SH-SY5Y (cell line): ENCODE measurements at regions not wholly inside any gene's neighbourhood (a gene's known extent, or its start where the extent isn't known, plus 50 kb on each side); places are given as distances from the start of the nearest gene placed in this dataset.

Experiments
- GATA2 ChIP-seq: IDR thresholded peaks from 2 replicates; pipeline ENCODE4 v1.6.1; 2011; ENCODE audit warnings: mild to moderate bottlenecking, low read depth, low read length
- GATA3 ChIP-seq: IDR thresholded peaks from 2 replicates; pipeline ENCODE4 v1.6.1; 2011; ENCODE audit warnings: low read depth, mild to moderate bottlenecking, low read length, moderate library complexity

GRCh38 chr4:26029568-26030131, 115.6 kb downstream of the SMIM20 start:
- TF ChIP-seq GATA2: no peak
- no peak for TF ChIP-seq GATA3

DNA sequence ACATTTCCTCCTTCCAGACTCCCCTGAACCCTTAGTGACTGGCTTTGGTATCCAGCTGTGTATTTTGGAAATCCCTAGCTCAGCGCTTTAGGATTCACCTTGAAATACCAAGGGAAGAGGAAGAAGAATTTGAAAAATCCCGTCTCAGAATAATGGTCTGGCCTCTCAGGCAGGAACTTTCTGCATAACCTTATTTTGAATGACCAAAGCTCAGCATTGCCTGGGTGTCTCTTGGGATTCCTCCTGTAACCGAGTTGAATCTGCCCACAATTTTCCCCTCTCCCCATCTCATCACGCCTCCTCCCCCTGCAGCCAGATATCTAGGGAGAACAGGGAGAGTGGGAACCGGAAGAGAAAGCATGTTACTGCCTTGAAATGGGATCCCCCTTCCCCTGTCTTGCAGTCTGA, 116.2 kb downstream of the SMIM20 start:
- TF ChIP-seq GATA2: no peak
- TF ChIP-seq GATA3: no peak

- no peak for TF ChIP-seq GATA2
- no peak for TF ChIP-seq GATA3
Measured at GRCh38 chr4:26030780-26031179, 116.8 kb downstream of the SMIM20 start.

DNA sequence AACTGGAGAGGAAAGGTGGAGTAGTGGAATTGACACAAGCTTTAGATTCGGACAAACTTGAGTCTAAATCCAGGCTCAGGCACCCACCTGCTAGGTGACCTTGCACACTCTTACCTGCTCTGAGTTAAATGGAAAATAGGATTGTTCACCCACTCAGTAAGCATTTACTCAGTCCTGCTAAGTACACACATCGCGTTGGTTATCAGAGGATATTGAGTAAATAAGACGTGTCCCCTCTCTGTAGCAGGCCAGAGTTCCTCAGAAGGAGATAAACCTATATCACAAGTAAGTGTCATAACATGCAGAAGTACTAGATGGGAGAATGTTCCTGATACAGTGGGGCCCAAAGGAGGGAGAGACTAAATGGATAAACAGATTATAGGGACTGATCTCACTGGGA, 117.7 kb downstream of the SMIM20 start:
- TF ChIP-seq GATA2 (no peak), GATA3 (no peak)

DNA sequence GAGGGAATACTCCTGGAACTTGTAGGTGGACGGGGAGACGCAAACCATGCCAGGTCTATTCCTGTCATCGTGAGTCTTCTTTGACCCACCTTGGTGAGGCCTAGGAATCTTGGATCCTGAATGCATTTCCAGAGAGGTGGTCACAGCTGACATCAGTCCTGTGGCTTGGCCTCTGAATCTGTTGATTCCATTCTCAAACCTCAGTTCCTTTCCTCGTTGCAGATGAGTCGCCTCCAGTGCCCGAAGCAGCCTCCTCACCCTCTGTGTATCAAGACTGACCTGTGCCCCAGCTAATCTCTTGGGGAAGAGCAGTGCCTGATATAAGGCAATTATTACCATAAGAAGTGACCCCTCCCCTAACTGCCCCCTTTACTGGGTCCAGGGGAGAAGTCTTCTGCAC, 118.1 kb downstream of the SMIM20 start:
- TF ChIP-seq GATA3: no peak
- TF ChIP-seq GATA2: no peak

DNA sequence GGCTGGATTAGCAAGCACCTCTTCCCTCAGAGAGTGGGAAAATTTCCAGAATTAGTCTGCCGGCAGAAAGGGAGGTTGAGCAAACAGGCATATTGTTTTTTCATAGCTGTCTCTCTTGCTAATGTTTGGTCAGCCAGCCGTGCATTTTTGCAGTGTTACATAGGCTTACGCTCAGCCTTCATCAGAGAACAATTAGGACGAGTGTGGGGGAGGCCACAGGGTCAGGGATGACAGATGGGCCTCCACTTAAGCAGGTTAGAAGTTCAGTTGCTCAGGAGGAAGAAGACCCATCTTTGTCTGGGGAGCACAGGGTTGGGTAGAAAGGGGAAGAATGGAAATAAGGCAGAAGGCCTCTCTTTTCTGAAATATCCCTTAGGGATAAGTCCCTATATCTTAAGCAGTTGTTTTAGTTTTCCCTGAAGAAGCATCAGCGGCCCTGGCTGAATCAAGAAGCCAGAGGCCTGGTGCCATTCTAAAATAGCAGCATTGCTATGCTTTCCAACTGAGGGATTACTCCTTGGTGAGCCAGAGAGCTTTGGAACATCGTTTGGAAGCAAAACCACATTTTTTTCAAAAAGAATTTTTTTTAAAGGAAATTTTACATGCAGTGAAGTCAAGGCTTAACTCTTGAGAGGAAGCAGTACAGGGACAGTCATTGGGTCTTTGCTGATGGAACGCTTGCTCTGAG, 118.8 kb downstream of the SMIM20 start:
- TF ChIP-seq GATA2 (no peak), GATA3 (no peak)

GRCh38 chr4:26033389-26033788, 119.4 kb downstream of the SMIM20 start:
- no peak for TF ChIP-seq GATA2
- TF ChIP-seq GATA3: no peak

- TF ChIP-seq GATA3: no peak
- TF ChIP-seq GATA2: no peak
Measured at GRCh38 chr4:26034849-26035248, 120.8 kb downstream of the SMIM20 start.

- TF ChIP-seq GATA3 (no peak), GATA2 (no peak)
Measured at GRCh38 chr4:26035921-26036320, 121.9 kb downstream of the SMIM20 start.

DNA sequence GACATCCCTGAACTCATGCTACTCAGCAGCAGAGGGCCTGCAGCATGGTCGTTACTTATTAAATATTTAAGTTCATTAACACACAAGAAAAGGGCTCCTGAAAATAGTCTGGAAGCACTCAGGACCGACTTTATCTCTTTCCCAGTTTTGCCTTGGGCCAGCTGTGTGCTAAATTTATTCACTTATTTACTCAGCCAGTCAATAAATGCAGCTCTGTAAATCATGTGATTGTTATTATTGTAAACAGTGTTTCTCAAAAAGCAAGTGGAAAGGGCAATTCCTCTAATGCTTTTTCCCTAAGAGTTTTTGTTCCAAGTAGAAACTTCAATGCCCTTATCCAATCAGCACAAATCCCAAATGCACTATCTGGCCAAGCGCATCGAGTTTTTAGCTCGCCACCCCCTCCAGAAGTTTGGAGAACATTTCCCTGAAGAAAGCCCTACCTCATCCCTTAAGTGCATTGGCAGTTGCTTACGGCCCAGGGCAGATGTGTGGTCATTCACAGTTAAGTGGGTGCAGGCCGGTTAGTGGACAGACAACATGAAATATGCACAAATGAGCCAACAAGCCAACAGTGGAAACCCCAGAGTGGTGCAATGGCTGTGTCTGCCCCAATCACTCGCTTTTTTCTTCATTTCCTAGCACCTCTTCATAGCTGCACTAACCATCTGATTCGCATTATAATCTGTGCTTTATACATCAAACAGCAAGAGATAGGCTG, 125.8 kb downstream of the SMIM20 start:
- TF ChIP-seq GATA2: peak; percentile 27; the same call in 1 of the 2 replicates
- no peak for TF ChIP-seq GATA3

GRCh38 chr4:26044524-26044923, 130.5 kb downstream of the SMIM20 start:
- TF ChIP-seq GATA3 (no peak), GATA2 (no peak)

GRCh38 chr4:26044983-26045382, 131.0 kb downstream of the SMIM20 start:
- TF ChIP-seq GATA3 (no peak), GATA2 (no peak)

DNA sequence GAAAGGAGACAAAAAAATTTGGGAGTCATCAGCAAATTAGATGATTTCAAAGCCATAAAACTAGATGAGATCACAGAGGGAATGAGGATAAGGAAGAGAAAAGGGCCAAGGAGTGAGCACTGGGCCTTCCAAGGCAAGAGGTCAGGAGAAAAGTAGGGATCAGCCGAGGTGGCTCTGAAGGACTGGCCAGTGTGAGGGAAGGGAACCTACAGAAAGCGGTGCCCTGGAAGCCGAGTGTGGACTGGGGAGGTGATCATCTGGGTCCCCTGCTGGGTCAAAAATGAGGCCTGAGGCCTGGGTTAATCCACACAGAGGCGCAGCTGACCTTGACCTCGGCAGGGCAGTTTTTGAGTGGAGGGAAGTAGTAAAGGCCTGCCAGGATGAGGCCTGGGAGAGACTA, 133.8 kb downstream of the SMIM20 start:
- TF ChIP-seq GATA2 (no peak), GATA3 (no peak)

DNA sequence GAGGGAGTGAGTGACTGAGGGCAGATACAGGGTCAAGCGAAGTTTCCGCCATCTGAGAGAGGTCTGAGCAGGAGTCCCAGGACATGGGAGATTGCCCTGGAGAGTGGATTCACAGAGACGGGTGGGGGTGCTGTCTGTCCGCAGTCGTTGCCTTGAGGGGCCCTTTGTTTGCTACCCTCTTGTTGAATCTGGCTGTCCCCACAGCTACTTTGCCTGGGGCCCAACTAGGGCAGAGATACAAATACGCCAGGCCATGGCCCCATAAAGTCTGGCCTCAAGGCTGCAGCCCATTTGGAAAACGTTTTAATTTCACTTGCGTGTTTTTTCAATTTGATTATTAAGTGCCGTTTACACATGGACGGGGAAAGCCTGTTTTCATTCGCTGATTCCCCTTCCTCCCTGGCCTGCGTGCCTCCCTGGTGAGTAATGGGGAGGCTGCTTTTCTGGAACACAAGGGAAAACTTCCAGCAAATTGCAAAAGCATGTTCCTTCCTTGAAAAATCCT, 134.4 kb downstream of the SMIM20 start:
- TF ChIP-seq GATA2 (no peak), GATA3 (no peak)

- TF ChIP-seq GATA2 (no peak), GATA3 (no peak)
Measured at GRCh38 chr4:26048950-26049349, 134.9 kb downstream of the SMIM20 start.
